Cardiac muscle cell (in vitro differentiated cells and primary cell): ENCODE measurements at regions not wholly inside any gene's neighbourhood (a gene's known extent, or its start where the extent isn't known, plus 50 kb on each side); places are given as distances from the start of the nearest gene placed in this dataset.

Source experiments
- DNase-seq, 2 donors: peaks; one replicate each; pipeline versions ENCODE4 v3.0.0 to v3.0.0-alpha.2; 2010 to 2017; ENCODE audit warnings: low read depth in 1 of 2, low spot score in 1 of 2
- H3K27ac ChIP-seq: fragments of 200-600 bp; sonication (generic); 2 replicates; pipeline ENCODE4 v1.5.1; 2016
- H3K27me3 ChIP-seq: fragments of 200-600 bp; sonication (generic); 2 replicates; pipeline ENCODE4 v1.6.0; 2016; ENCODE audit warnings: control low read depth
- H3K36me3 ChIP-seq: fragments of 200-600 bp; sonication (generic); 2 replicates; pipeline ENCODE4 v1.5.1; 2016; ENCODE audit warnings: control low read depth
- H3K4me1 ChIP-seq: fragments of 200-600 bp; sonication (generic); 2 replicates; pipeline ENCODE4 v1.8.1; 2017; ENCODE audit warnings: low read depth, mild to moderate bottlenecking, mixed run types
- H3K4me3 ChIP-seq: fragments of 200-600 bp; sonication (generic); 2 replicates; pipeline ENCODE4 v1.5.1; 2016; ENCODE audit warnings: mild to moderate bottlenecking
- H3K9me3 ChIP-seq: fragments of 200-600 bp; sonication (generic); 2 replicates; pipeline ENCODE4 v1.5.1; 2017; ENCODE audit warnings: low read depth, mild to moderate bottlenecking, control low read depth
- CTCF ChIP-seq: IDR thresholded peaks from 2 replicates; pipeline ENCODE4 v1.5.1; 2012; ENCODE audit warnings: low read depth, mild to moderate bottlenecking, low read length

GRCh38 chr12:94802796-94803195 is 152.4 kb upstream of the TMCC3 start:
- TF ChIP-seq CTCF = no peak
- H3K27me3 ChIP-seq = peaks cover 3% of the 10 kb centered on the region
- no peak for DNase-seq
- no peaks in the 10 kb centered on the region for H3K4me1 ChIP-seq
- H3K4me3 ChIP-seq = no peak overlapping the region
- no peaks in the 10 kb centered on the region for H3K9me3 ChIP-seq
- H3K36me3 ChIP-seq = no peaks in the 10 kb centered on the region
- no peak overlapping the region for H3K27ac ChIP-seq

DNA sequence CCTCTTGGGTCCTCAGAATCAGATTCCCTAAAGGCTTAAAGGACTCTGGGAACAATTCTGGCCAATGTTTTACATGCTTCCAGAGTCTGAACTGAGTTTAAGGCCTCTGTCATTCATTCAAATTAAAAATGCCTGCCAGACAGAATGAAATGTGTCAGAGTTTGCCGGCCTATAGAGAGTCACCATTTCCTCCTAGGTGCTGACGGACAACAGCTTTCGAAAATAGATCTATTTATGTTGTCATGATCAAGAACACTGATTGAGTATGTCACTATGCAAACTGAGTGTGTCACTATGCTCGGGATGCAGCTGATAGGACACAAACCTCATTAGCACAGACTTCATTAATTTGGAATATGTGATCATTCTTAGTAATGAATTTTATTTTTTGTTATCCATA is 151.4 kb upstream of the TMCC3 start:
- TF ChIP-seq CTCF = no peak
- H3K36me3 ChIP-seq = no peaks in the 10 kb centered on the region
- H3K27me3 ChIP-seq = peaks cover 3% of the 10 kb centered on the region
- H3K4me1 ChIP-seq = no peaks in the 10 kb centered on the region
- no peak overlapping the region for H3K4me3 ChIP-seq
- no peaks in the 10 kb centered on the region for H3K9me3 ChIP-seq
- no peak for DNase-seq
- no peak overlapping the region for H3K27ac ChIP-seq

- Histone ChIP-seq H3K4me1 (no peaks in the 10 kb centered on the region), H3K27me3 (peaks cover 3% of the 10 kb centered on the region), H3K4me3 (no peak overlapping the region), H3K9me3 (no peaks in the 10 kb centered on the region), H3K36me3 (no peaks in the 10 kb centered on the region), H3K27ac (no peak overlapping the region)
- no peak for TF ChIP-seq CTCF
- DNase-seq = no peak
Observed at GRCh38 chr12:94799136-94799535, 148.8 kb upstream of the TMCC3 start.

- H3K9me3 ChIP-seq = no peaks in the 10 kb centered on the region
- H3K4me3 ChIP-seq = no peak overlapping the region
- H3K27ac ChIP-seq = no peak overlapping the region
- no peaks in the 10 kb centered on the region for H3K4me1 ChIP-seq
- H3K36me3 ChIP-seq = no peaks in the 10 kb centered on the region
- TF ChIP-seq CTCF = no peak
- no peak for DNase-seq
- peaks cover 2% of the 10 kb centered on the region for H3K27me3 ChIP-seq
Observed at GRCh38 chr12:94798113-94798512, 147.8 kb upstream of the TMCC3 start.

- Histone ChIP-seq H3K4me1 (no peaks in the 10 kb centered on the region), H3K27ac (no peak overlapping the region), H3K9me3 (no peaks in the 10 kb centered on the region), H3K36me3 (no peaks in the 10 kb centered on the region), H3K27me3 (no peaks in the 10 kb centered on the region), H3K4me3 (no peak overlapping the region)
- peak in 1 of 2 donors; percentile 45 for DNase-seq
- TF ChIP-seq CTCF = no peak
Observed at GRCh38 chr12:94795520-94795919, 145.2 kb upstream of the TMCC3 start.

GRCh38 chr12:94795044-94795443 is 144.7 kb upstream of the TMCC3 start:
- Histone ChIP-seq H3K27ac (no peak overlapping the region), H3K4me3 (no peak overlapping the region), H3K27me3 (no peaks in the 10 kb centered on the region), H3K9me3 (no peaks in the 10 kb centered on the region), H3K36me3 (no peaks in the 10 kb centered on the region), H3K4me1 (no peaks in the 10 kb centered on the region)
- DNase-seq = no peak
- TF ChIP-seq CTCF = no peak
